Right lobe of liver (tissue), 4 donors: ENCODE measurements at regions not wholly inside any gene's neighbourhood (a gene's known extent, or its start where the extent isn't known, plus 50 kb on each side); places are given as distances from the start of the nearest gene placed in this dataset.

Source experiments
- CTCF ChIP-seq, 4 donors: fragments of 200-600 bp in 3 of 4; fragments of 450-650 bp in 1 of 4; IDR thresholded peaks; one replicate each; pipeline versions ENCODE4 v1.5.1 to v1.8.0; 2016 to 2022; ENCODE audit warnings: antibody characterized with exemption in 4 of 4, mild to moderate bottlenecking in 2 of 4
- POLR2A ChIP-seq: fragments of 450-650 bp; IDR thresholded peaks from one replicate; pipeline ENCODE4 v1.6.1; 2017; ENCODE audit warnings: antibody characterized with exemption, mild to moderate bottlenecking
- donor health status: DM: no; HTN: no; CAD: no.
- donor health status: DM: no; HTN: no; CAD: no.
- donor health status: DM: no; HTN: yes; CAD: no.

GRCh38 chr18:75874401-75875089 is 447.0 kb upstream of the SMIM21 start:
- TF ChIP-seq POLR2A (no peak), CTCF (IDR thresholded peaks at IDR 0.05) (no peak)
